CD4-positive, CD25-positive, alpha-beta regulatory T cell (primary cell): ENCODE measurements at regions not wholly inside any gene's neighbourhood (a gene's known extent, or its start where the extent isn't known, plus 50 kb on each side); places are given as distances from the start of the nearest gene placed in this dataset.

Source experiments
- ATAC-seq, 2 donors: fragments of 150-1000 bp; cut with Tn5 transposase; one replicate each; pipeline ENCODE4 v1.10.0; 2021; ENCODE audit warnings: low read depth in 2 of 2, moderate number of reproducible peaks in 2 of 2, moderate library complexity in 1 of 2
- DNase-seq, 3 donors: peaks; one replicate each; pipeline versions ENCODE4 v3.0.0 to v3.0.0-alpha.2; 2012 to 2022; ENCODE audit warnings: mixed read lengths in 1 of 3
- H3K27ac ChIP-seq: one replicate; pipeline ENCODE4 v1.7.0; 2013; ENCODE audit warnings: mild to moderate bottlenecking, low read length; ENCODE audit not compliant: insufficient read depth, poor library complexity, severe bottlenecking
- H3K27me3 ChIP-seq: one replicate; pipeline ENCODE4 v1.7.0; 2013; ENCODE audit warnings: low read length; ENCODE audit not compliant: control insufficient read depth, insufficient read depth
- H3K36me3 ChIP-seq: one replicate; pipeline ENCODE4 v1.7.0; 2013; ENCODE audit warnings: mild to moderate bottlenecking, low read length, moderate library complexity; ENCODE audit not compliant: control insufficient read depth, insufficient read depth
- H3K4me1 ChIP-seq: 2 replicates; pipeline ENCODE4 v1.7.0; 2013; ENCODE audit warnings: mild to moderate bottlenecking, low read length; ENCODE audit not compliant: insufficient read depth, control insufficient read depth, poor library complexity, severe bottlenecking
- H3K4me3 ChIP-seq: one replicate; pipeline ENCODE4 v1.7.0; 2013; ENCODE audit warnings: low read depth, mild to moderate bottlenecking, low read length, moderate library complexity
- H3K9me3 ChIP-seq, 2 experiments: 1 replicate in 1 of 2; 2 replicates in 1 of 2; pipeline ENCODE4 v1.7.0; 2013; ENCODE audit warnings: low read length in 2 of 2, mild to moderate bottlenecking in 1 of 2, moderate library complexity in 1 of 2; ENCODE audit not compliant: control insufficient read depth in 2 of 2
- H3K27ac Mint-ChIP-seq, 3 donors: one replicate each; pipeline ENCODE4 v1.8.0; 2020 to 2022; ENCODE audit warnings: mild to moderate bottlenecking in 3 of 3, mixed read lengths in 3 of 3, moderate library complexity in 2 of 3
- H3K27me3 Mint-ChIP-seq: one replicate; pipeline ENCODE4 v1.8.0; 2022; ENCODE audit warnings: mild to moderate bottlenecking, mixed read lengths
- H3K36me3 Mint-ChIP-seq: one replicate; pipeline ENCODE4 v1.8.0; 2020; ENCODE audit warnings: mixed read lengths
- H3K4me1 Mint-ChIP-seq, 4 donors: one replicate each; pipeline ENCODE4 v1.8.0; 2020 to 2022; ENCODE audit warnings: mixed read lengths in 4 of 4, mild to moderate bottlenecking in 1 of 4
- H3K4me3 Mint-ChIP-seq, 4 donors: one replicate each; pipeline ENCODE4 v1.8.0; 2020 to 2022; ENCODE audit warnings: mild to moderate bottlenecking in 4 of 4, mixed read lengths in 4 of 4, moderate library complexity in 3 of 4
- H3K9me3 Mint-ChIP-seq, 7 donors: one replicate each; pipeline ENCODE4 v1.8.0; 2020 to 2022; ENCODE audit warnings: mixed read lengths in 7 of 7, mild to moderate bottlenecking in 3 of 7, moderate library complexity in 2 of 7

- H3K27ac ChIP-seq, result no peak overlapping the region
- H3K27me3 Mint-ChIP-seq, result peaks cover 15% of the 10 kb centered on the region
- no peaks in the 10 kb centered on the region for H3K36me3 ChIP-seq
- ATAC-seq (no peak), DNase-seq (no peak)
- H3K9me3 Mint-ChIP-seq, result no peaks in the 10 kb centered on the region
- H3K4me1 Mint-ChIP-seq, result no peaks in the 10 kb centered on the region
- no peak overlapping the region for H3K4me3 Mint-ChIP-seq
- no peaks in the 10 kb centered on the region for H3K36me3 Mint-ChIP-seq
- H3K27ac Mint-ChIP-seq, result no peak overlapping the region
- no peak overlapping the region for H3K4me3 ChIP-seq
- H3K9me3 ChIP-seq, result no peaks in the 10 kb centered on the region
- no peaks in the 10 kb centered on the region for H3K4me1 ChIP-seq
- peaks cover 6% of the 10 kb centered on the region for H3K27me3 ChIP-seq
Measured at GRCh38 chr3:176931991-176932390, 265.3 kb downstream of the TBL1XR1 start.

DNA sequence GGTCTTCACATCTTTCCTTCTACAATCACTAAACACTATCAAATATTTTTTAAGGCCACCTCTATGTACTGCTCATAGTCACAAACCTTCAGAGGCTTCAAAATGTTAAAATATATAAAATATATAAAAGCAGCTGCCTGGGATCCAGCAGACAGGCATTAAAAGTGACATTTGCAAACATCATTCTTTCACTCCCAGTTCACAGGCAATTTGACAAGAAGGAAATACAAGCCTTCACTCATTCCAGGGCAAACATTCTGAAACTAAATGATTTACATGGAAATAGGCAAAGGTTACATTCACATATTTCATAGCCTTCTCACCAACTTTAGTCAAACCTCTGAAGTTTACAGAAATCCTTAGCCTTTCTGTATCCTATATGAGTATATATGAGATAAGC, 266.3 kb downstream of the TBL1XR1 start:
- Histone ChIP-seq H3K4me3 (no peak overlapping the region), H3K27me3 (peaks cover 6% of the 10 kb centered on the region), H3K9me3 (no peaks in the 10 kb centered on the region), H3K27ac (no peak overlapping the region), H3K36me3 (no peaks in the 10 kb centered on the region), H3K4me1 (no peaks in the 10 kb centered on the region)
- Mint-ChIP-seq H3K9me3 (no peaks in the 10 kb centered on the region), H3K27me3 (peaks cover 15% of the 10 kb centered on the region), H3K4me3 (no peak overlapping the region), H3K4me1 (no peaks in the 10 kb centered on the region), H3K36me3 (no peaks in the 10 kb centered on the region), H3K27ac (no peak overlapping the region)
- no peak for ATAC-seq
- no peak for DNase-seq

DNA sequence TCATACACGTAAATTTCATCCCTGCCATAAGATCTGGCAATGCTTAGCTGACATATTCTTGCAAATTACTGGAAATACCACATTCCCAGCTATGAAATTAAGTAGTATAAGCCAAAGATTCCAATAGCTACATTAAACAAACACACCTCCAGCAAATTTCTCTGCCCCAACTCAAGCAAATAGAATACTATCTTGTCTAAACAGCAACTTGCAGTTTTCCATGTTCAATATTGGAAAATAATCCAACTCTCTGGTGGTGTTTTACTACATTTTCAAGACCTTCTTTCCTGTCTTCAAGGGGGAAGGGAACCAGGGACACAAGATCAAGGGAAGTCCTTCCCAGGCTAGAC, 268.7 kb downstream of the TBL1XR1 start:
- no peaks in the 10 kb centered on the region for H3K36me3 ChIP-seq
- no peak overlapping the region for H3K27ac Mint-ChIP-seq
- H3K4me1 Mint-ChIP-seq, result no peaks in the 10 kb centered on the region
- peaks cover 6% of the 10 kb centered on the region for H3K27me3 ChIP-seq
- H3K27me3 Mint-ChIP-seq, result peaks cover 12% of the 10 kb centered on the region
- no peaks in the 10 kb centered on the region for H3K4me1 ChIP-seq
- no peaks in the 10 kb centered on the region for H3K9me3 ChIP-seq
- DNase-seq (no peak), ATAC-seq (no peak)
- H3K4me3 Mint-ChIP-seq, result no peak overlapping the region
- H3K27ac ChIP-seq, result no peak overlapping the region
- H3K36me3 Mint-ChIP-seq, result no peaks in the 10 kb centered on the region
- no peak overlapping the region for H3K4me3 ChIP-seq
- no peaks in the 10 kb centered on the region for H3K9me3 Mint-ChIP-seq

DNA sequence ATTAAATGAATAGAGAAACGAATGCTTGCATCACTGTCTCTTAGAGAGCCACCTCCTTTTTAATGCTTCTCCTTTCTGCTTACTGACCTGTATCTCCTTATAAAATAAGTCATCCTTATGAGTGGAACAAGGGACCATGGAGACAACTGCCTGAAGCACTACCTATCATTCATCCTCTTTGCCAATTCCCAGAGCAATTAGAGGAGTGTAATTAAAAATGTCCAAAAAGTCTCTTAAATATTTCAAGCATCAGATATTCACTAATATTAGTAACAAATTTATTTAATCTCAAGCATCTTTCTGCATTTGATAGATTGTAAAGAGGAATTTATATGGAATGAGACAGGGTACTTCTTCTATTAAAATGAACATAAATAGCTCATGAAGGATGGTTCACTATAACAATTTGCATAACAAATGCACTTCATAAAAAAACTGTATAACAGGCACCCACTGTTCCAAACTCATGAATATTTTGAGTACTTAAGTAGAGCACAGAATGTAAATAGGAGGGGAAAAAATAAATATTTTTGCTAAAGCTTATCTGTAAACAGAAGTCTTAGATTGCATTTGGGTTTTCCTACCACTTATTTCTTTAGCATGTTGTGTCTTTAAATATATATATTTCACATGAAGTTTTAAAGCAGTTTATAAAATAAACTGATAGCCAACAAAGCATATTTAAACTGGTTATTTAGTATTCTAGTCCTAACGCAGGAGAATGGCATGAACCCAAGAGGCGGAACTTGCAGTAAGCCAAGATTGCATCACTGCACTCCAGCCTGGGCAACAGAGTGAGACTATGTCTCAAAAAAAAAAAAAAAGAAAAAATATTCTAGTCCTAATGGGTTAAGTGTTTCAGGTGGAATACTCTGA, 269.3 kb downstream of the TBL1XR1 start:
- Mint-ChIP-seq H3K36me3 (no peaks in the 10 kb centered on the region), H3K27ac (no peak overlapping the region), H3K4me3 (no peak overlapping the region), H3K9me3 (no peaks in the 10 kb centered on the region), H3K4me1 (no peaks in the 10 kb centered on the region), H3K27me3 (peaks cover 15% of the 10 kb centered on the region)
- Histone ChIP-seq H3K4me1 (no peaks in the 10 kb centered on the region), H3K4me3 (no peak overlapping the region), H3K27me3 (peaks cover 6% of the 10 kb centered on the region), H3K9me3 (no peaks in the 10 kb centered on the region), H3K27ac (no peak overlapping the region), H3K36me3 (no peaks in the 10 kb centered on the region)
- ATAC-seq (no peak), DNase-seq (no peak)

GRCh38 chr3:176927280-176927679, 270.0 kb downstream of the TBL1XR1 start:
- DNase-seq, result no peak
- H3K27me3 Mint-ChIP-seq, result peaks cover 15% of the 10 kb centered on the region
- H3K36me3 ChIP-seq, result no peaks in the 10 kb centered on the region
- no peaks in the 10 kb centered on the region for H3K4me1 Mint-ChIP-seq
- no peak for ATAC-seq
- no peak overlapping the region for H3K4me3 Mint-ChIP-seq
- peaks cover 0 to 1% (median 0%) of the 10 kb centered on the region in 7 donors for H3K9me3 Mint-ChIP-seq
- H3K27ac ChIP-seq, result no peak overlapping the region
- peaks cover 4% of the 10 kb centered on the region for H3K27me3 ChIP-seq
- no peaks in the 10 kb centered on the region for H3K36me3 Mint-ChIP-seq
- no peaks in the 10 kb centered on the region for H3K4me1 ChIP-seq
- no peaks in the 10 kb centered on the region for H3K9me3 ChIP-seq
- H3K4me3 ChIP-seq, result no peak overlapping the region
- H3K27ac Mint-ChIP-seq, result no peak overlapping the region

DNA sequence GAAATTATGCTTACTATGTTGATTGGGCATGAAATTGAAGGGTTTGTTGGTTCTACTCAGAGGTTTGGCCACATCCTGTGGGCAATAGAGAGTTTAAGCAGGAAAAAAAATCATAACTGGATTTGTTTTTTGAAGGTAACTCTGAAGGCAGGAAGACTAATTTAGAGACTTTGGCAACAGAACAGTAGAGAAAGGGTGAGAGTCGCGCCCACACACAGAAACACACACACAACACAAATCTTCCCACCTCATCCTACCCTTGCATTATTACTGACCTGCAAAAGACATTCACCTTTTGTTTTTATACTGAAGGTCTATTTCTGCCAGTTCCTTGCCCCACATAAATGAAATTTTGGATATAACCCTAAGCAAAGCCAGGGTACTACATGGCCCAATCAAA, 270.6 kb downstream of the TBL1XR1 start:
- no peaks in the 10 kb centered on the region for H3K9me3 ChIP-seq
- no peaks in the 10 kb centered on the region for H3K36me3 ChIP-seq
- peaks cover 0 to 3% (median 0%) of the 10 kb centered on the region in 7 donors for H3K9me3 Mint-ChIP-seq
- no peak overlapping the region for H3K4me3 Mint-ChIP-seq
- H3K27ac Mint-ChIP-seq, result no peak overlapping the region
- peaks cover 8% of the 10 kb centered on the region for H3K27me3 ChIP-seq
- no peaks in the 10 kb centered on the region for H3K4me1 Mint-ChIP-seq
- H3K4me1 ChIP-seq, result no peaks in the 10 kb centered on the region
- H3K27me3 Mint-ChIP-seq, result peaks cover 15% of the 10 kb centered on the region
- no peak overlapping the region for H3K4me3 ChIP-seq
- no peaks in the 10 kb centered on the region for H3K36me3 Mint-ChIP-seq
- ATAC-seq, result no peak
- DNase-seq, result no peak
- no peak overlapping the region for H3K27ac ChIP-seq

DNA sequence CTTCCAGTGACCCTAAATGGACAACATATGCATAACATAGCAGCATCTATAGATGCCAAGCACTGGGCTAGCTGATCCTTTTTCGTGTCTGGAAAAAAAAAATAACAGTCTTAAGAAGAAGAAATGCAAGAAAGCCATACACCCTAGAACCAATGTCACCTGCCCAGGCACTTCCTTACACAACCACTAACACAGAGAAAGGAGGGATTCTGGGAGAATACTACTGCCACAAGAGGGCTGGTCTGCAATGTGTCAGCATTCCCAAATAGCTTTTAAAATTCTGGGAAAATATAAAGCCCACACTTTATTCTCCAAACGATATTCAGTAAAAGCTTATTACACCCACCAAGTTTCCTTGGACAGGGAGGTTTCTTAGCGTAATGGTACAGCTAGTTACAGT, 271.2 kb downstream of the TBL1XR1 start:
- H3K9me3 Mint-ChIP-seq, result peaks cover 0 to 3% (median 0%) of the 10 kb centered on the region in 7 donors
- H3K4me3 ChIP-seq, result no peak overlapping the region
- no peaks in the 10 kb centered on the region for H3K36me3 ChIP-seq
- no peaks in the 10 kb centered on the region for H3K9me3 ChIP-seq
- H3K27ac ChIP-seq, result no peak overlapping the region
- no peaks in the 10 kb centered on the region for H3K4me1 Mint-ChIP-seq
- H3K27me3 Mint-ChIP-seq, result peaks cover 15% of the 10 kb centered on the region
- H3K36me3 Mint-ChIP-seq, result no peaks in the 10 kb centered on the region
- H3K27ac Mint-ChIP-seq, result no peak overlapping the region
- no peaks in the 10 kb centered on the region for H3K4me1 ChIP-seq
- ATAC-seq (no peak), DNase-seq (no peak)
- H3K4me3 Mint-ChIP-seq, result no peak overlapping the region
- peaks cover 8% of the 10 kb centered on the region for H3K27me3 ChIP-seq

- Histone ChIP-seq H3K4me3 (no peak overlapping the region), H3K36me3 (no peaks in the 10 kb centered on the region), H3K4me1 (no peaks in the 10 kb centered on the region), H3K27ac (no peak overlapping the region), H3K9me3 (no peaks in the 10 kb centered on the region), H3K27me3 (peaks cover 6% of the 10 kb centered on the region)
- Mint-ChIP-seq H3K9me3 (peaks cover 0 to 6% (median 0%) of the 10 kb centered on the region in 7 donors), H3K27me3 (peaks cover 19% of the 10 kb centered on the region), H3K36me3 (no peaks in the 10 kb centered on the region), H3K27ac (no peak overlapping the region), H3K4me1 (no peaks in the 10 kb centered on the region), H3K4me3 (no peak overlapping the region)
- no peak for DNase-seq
- ATAC-seq, result no peak
Measured at GRCh38 chr3:176920766-176921160, 276.5 kb downstream of the TBL1XR1 start.
